OCI-LY7 (cell line): ENCODE measurements at regions not wholly inside any gene's neighbourhood (a gene's known extent, or its start where the extent isn't known, plus 50 kb on each side); places are given as distances from the start of the nearest gene placed in this dataset.

Experiments used
- BruUV-seq: library from RNA; stranded (reverse); fragments of 400-500 nt; replicated peaks from 2 replicates; lab custom pipeline; 2021; lab: Mats Ljungman, UMichigan
- CTCF ChIA-PET: fragments of 300-600 bp; sonication (Branson Sonifier 250); formaldehyde crosslinking; loops from one replicate; lab custom pipeline; 2022; ENCODE audit warnings: antibody characterized with exemption; ENCODE audit not compliant: unreplicated experiment; lab: Charles Lee
- POLR2A ChIA-PET: fragments of 300-600 bp; sonication (Branson Sonifier 250); formaldehyde crosslinking; loops from one replicate; lab custom pipeline; 2022; ENCODE audit warnings: antibody characterized with exemption; lab: Charles Lee
- DNase-seq: peaks from one replicate; pipeline ENCODE4 v3.0.0-alpha.2; 2015; ENCODE audit warnings: low spot score
- H2AFZ ChIP-seq: fragments of 200-600 bp; sonication (generic), shearing (Covaris generic); 2 replicates; pipeline ENCODE4 v1.6.1; 2014; ENCODE audit warnings: mild to moderate bottlenecking, antibody characterized with exemption, low read length, moderate library complexity
- H3K27ac ChIP-seq: fragments of 200-600 bp; sonication (generic); 2 replicates; pipeline ENCODE4 v1.5.1; 2014; ENCODE audit warnings: mixed run types, low read depth, mild to moderate bottlenecking, moderate library complexity, low read length, inconsistent platforms; ENCODE audit not compliant: poor library complexity, severe bottlenecking
- H3K36me3 ChIP-seq: fragments of 200-600 bp; sonication (generic); 2 replicates; pipeline ENCODE4 v1.6.1; 2014; ENCODE audit warnings: mild to moderate bottlenecking, antibody characterized with exemption, low read length, moderate library complexity, mixed read lengths; ENCODE audit not compliant: insufficient read depth
- H3K4me1 ChIP-seq: fragments of 200-600 bp; sonication (generic); 2 replicates; pipeline ENCODE4 v1.5.1; 2014; ENCODE audit warnings: mild to moderate bottlenecking, low read length; ENCODE audit not compliant: insufficient read depth, poor library complexity, severe bottlenecking
- H3K4me2 ChIP-seq: fragments of 200-600 bp; sonication (generic); 2 replicates; pipeline ENCODE4 v1.6.1; 2014; ENCODE audit warnings: mild to moderate bottlenecking, low read length
- H3K4me3 ChIP-seq: fragments of 200-600 bp; sonication (generic); 2 replicates; pipeline ENCODE4 v1.5.1; 2014; ENCODE audit warnings: mild to moderate bottlenecking, low read depth, low read length; ENCODE audit not compliant: poor library complexity, severe bottlenecking
- H3K79me2 ChIP-seq: fragments of 200-600 bp; sonication (generic); 2 replicates; pipeline ENCODE4 v1.6.1; 2016; ENCODE audit warnings: low read depth, mild to moderate bottlenecking, low read length, moderate library complexity, mixed read lengths; ENCODE audit not compliant: insufficient read depth
- H3K9me2 ChIP-seq: fragments of 200-600 bp; sonication (generic); 2 replicates; pipeline ENCODE4 v1.6.1; 2016; ENCODE audit warnings: mild to moderate bottlenecking, low read length, mixed read lengths; ENCODE audit not compliant: insufficient read depth
- H3K9me3 ChIP-seq: fragments of 200-600 bp; sonication (generic); 2 replicates; pipeline ENCODE4 v1.6.1; 2014; ENCODE audit warnings: mild to moderate bottlenecking, mixed run types, low read length, mixed read lengths
- H4K20me1 ChIP-seq: fragments of 200-600 bp; sonication (generic); 2 replicates; pipeline ENCODE4 v1.6.1; 2014; ENCODE audit warnings: mild to moderate bottlenecking, antibody characterized with exemption, low read length, moderate library complexity, mixed read lengths; ENCODE audit not compliant: insufficient read depth
- CTCF ChIP-seq: fragments of 200-600 bp; sonication (generic); conservative IDR thresholded peaks from 2 replicates; pipeline ENCODE4 v1.5.1; 2014; ENCODE audit warnings: mild to moderate bottlenecking, antibody characterized with exemption, low read length, moderate library complexity, mixed read lengths
- EZH2phosphoT487 ChIP-seq: fragments of 200-600 bp; sonication (generic); IDR thresholded peaks from 2 replicates; pipeline ENCODE4 v1.6.1; 2018; ENCODE audit warnings: low read depth, borderline replicate concordance, mild to moderate bottlenecking, mixed run types, antibody characterized with exemption, low read length, moderate library complexity, mixed read lengths
- intact Hi-C: fragments of 100-400 bp; cut with micrococcal nuclease; formaldehyde crosslinking; loops from one replicate; pipeline ENCODE4 v1.10.0; 2022; ENCODE audit not compliant: unreplicated experiment

- no TSS peak for BruUV-seq
- ChIA-PET CTCF (no interaction called here), POLR2A (interaction anchor here (1.5 kb wide), 1 partner anchor 32 kb away, joined by 3 read pairs; no protein-coding TSS in a partner anchor)
- Histone ChIP-seq H3K4me3 (no peak overlapping the region), H3K4me1 (no peaks in the 10 kb centered on the region), H3K9me2 (no peaks in the 10 kb centered on the region), H3K4me2 (no peak overlapping the region), H4K20me1 (no peaks in the 10 kb centered on the region), H2AFZ (no peak overlapping the region), H3K9me3 (no peaks in the 10 kb centered on the region), H3K27ac (no peak overlapping the region), H3K36me3 (no peaks in the 10 kb centered on the region), H3K79me2 (no peaks in the 10 kb centered on the region)
- intact Hi-C loops, result no loop called here
- DNase-seq, result no peak
- no peak for TF ChIP-seq EZH2phosphoT487
- no peak for TF ChIP-seq CTCF
These were observed 946.3 kb upstream of the INTU start for GRCh38 chr4:126686491-126686890.

DNA sequence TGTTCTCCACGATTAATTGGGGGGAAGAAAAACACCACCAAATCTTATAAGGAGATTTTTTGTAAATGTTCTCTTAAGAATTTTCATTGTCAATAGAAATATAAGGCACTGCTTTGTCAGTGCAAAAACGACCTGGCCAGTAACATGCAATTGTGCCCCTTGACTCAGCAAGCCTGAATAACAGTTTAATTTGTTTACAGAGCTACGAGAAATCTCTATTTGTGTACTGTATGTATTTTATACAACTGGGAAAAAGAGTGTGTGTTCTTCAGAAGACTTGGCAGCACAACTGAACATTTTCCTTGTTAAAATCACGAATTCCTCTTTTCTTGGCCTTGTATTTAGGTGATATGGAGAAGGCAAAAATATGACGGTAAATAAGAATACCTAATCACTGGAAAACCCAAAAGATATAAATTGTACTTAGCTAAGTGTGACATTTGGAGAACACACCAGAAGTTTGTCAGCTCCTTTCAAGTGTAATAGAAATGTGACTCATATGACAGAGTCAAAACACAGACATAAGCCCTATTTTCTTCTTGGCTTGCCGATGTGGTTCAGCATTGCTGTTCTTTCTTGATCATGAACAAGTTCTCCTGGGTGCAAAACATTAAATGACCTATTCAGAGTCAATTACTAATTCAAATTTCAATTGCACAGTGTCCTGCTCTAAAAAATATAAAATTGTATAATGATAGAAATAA lies 945.0 kb upstream of the INTU start:
- no peak overlapping the region for H3K4me3 ChIP-seq
- no peaks in the 10 kb centered on the region for H3K4me1 ChIP-seq
- H3K4me2 ChIP-seq, result no peak overlapping the region
- H4K20me1 ChIP-seq, result no peaks in the 10 kb centered on the region
- intact Hi-C loops, result no loop called here
- TF ChIP-seq CTCF (no peak), EZH2phosphoT487 (no peak)
- CTCF ChIA-PET, result no interaction called here
- no TSS peak for BruUV-seq
- H2AFZ ChIP-seq, result no peak overlapping the region
- H3K79me2 ChIP-seq, result no peaks in the 10 kb centered on the region
- no peaks in the 10 kb centered on the region for H3K36me3 ChIP-seq
- POLR2A ChIA-PET, result no interaction called here
- no peaks in the 10 kb centered on the region for H3K9me3 ChIP-seq
- no peaks in the 10 kb centered on the region for H3K9me2 ChIP-seq
- H3K27ac ChIP-seq, result no peak overlapping the region
- no peak for DNase-seq

GRCh38 chr4:126691797-126692196 lies 941.0 kb upstream of the INTU start:
- Histone ChIP-seq H2AFZ (no peak overlapping the region), H3K4me1 (no peaks in the 10 kb centered on the region), H3K79me2 (no peaks in the 10 kb centered on the region), H3K36me3 (no peaks in the 10 kb centered on the region), H4K20me1 (no peaks in the 10 kb centered on the region), H3K4me3 (no peak overlapping the region), H3K9me2 (no peaks in the 10 kb centered on the region), H3K27ac (no peak overlapping the region), H3K9me3 (no peaks in the 10 kb centered on the region), H3K4me2 (no peak overlapping the region)
- no peak for TF ChIP-seq CTCF
- no peak for TF ChIP-seq EZH2phosphoT487
- no peak for DNase-seq
- BruUV-seq, result no TSS peak
- POLR2A ChIA-PET, result no interaction called here
- intact Hi-C loops, result no loop called here
- CTCF ChIA-PET, result no interaction called here
